B cell (primary cell): ENCODE measurements at regions not wholly inside any gene's neighbourhood (a gene's known extent, or its start where the extent isn't known, plus 50 kb on each side); places are given as distances from the start of the nearest gene placed in this dataset.

Source experiments
- ATAC-seq: fragments of 200-7000 bp; cut with Tn5 transposase; one replicate; pipeline ENCODE4 v1.10.0; 2021; ENCODE audit warnings: low read depth, mild to moderate bottlenecking, moderate number of reproducible peaks, moderate library complexity
- CTCF ChIA-PET: fragments of 350-600 bp; sonication (Branson Sonifier 250); formaldehyde crosslinking; loops from one replicate; lab custom pipeline; 2021; ENCODE audit warnings: antibody characterized with exemption, inconsistent platforms; lab: Charles Lee
- POLR2A ChIA-PET: fragments of 350-600 bp; sonication (Branson Sonifier 250); formaldehyde crosslinking; loops from one replicate; lab custom pipeline; 2021; ENCODE audit warnings: antibody characterized with exemption; lab: Charles Lee
- DNase-seq: peaks from one replicate; pipeline ENCODE4 v3.0.0; 2013
- H2AFZ ChIP-seq: 2 replicates; pipeline ENCODE4 v1.6.1; 2012; ENCODE audit warnings: mild to moderate bottlenecking, low read depth, low read length; ENCODE audit not compliant: insufficient read depth, poor library complexity, severe bottlenecking
- H3K27ac ChIP-seq, 2 donors: 1 replicate in 1 of 2; 2 replicates in 1 of 2; pipeline ENCODE4 v1.5.1; 2012 to 2013; ENCODE audit warnings: low read length in 2 of 2, mild to moderate bottlenecking in 2 of 2, moderate library complexity in 1 of 2
- H3K27me3 ChIP-seq, 4 experiments: fragments of 200-600 bp in 1 of 4; sonication (generic) in 1 of 4; replicated peaks in 1 of 4; 1 replicate in 2 of 4; 2 replicates in 2 of 4; pipeline versions ENCODE4 v1.6.1 to v1.7.0; 2013 to 2016; ENCODE audit warnings: low read length in 3 of 4, mild to moderate bottlenecking in 2 of 4, mixed read lengths in 1 of 4, moderate library complexity in 1 of 4; ENCODE audit not compliant: insufficient read depth in 4 of 4, control insufficient read depth in 3 of 4; ENCODE audit errors: control extremely low read depth in 1 of 4
- H3K36me3 ChIP-seq, 2 experiments: replicated peaks in 1 of 2; 1 replicate in 1 of 2; 2 replicates in 1 of 2; pipeline versions ENCODE4 v1.6.1 to v1.7.1; 2013; ENCODE audit warnings: low read length in 1 of 2; ENCODE audit not compliant: insufficient read depth in 2 of 2, control insufficient read depth in 1 of 2; ENCODE audit errors: control extremely low read depth in 1 of 2, extremely low read depth in 1 of 2
- H3K4me1 ChIP-seq, 2 donors: fragments of 200-600 bp in 1 of 2; sonication (generic) in 1 of 2; 1 replicate in 1 of 2; 2 replicates in 1 of 2; pipeline versions ENCODE4 v1.5.1 to v1.6.1; 2013 to 2017; ENCODE audit warnings: low read length in 2 of 2; ENCODE audit not compliant: control insufficient read depth in 2 of 2, insufficient read depth in 2 of 2
- H3K4me2 ChIP-seq: replicated peaks from 2 replicates; pipeline ENCODE3; 2012; ENCODE audit warnings: mild to moderate bottlenecking, low read depth, low read length; ENCODE audit not compliant: poor library complexity, severe bottlenecking
- H3K4me3 ChIP-seq, 5 experiments: fragments of 200-600 bp in 1 of 5; sonication (generic) in 1 of 5; 1 replicate in 3 of 5; 2 replicates in 2 of 5; pipeline versions ENCODE4 v1.5.1 to v1.7.0; 2011 to 2016; ENCODE audit warnings: low read length in 4 of 5, mild to moderate bottlenecking in 4 of 5, low read depth in 2 of 5, control low read depth in 1 of 5, moderate library complexity in 1 of 5; ENCODE audit not compliant: insufficient read depth in 1 of 5; ENCODE audit errors: control extremely low read depth in 1 of 5, extremely low read depth in 1 of 5
- H3K79me2 ChIP-seq: fragments of 200-600 bp; sonication (generic); one replicate; pipeline ENCODE4 v1.6.0; 2016; ENCODE audit warnings: low read length; ENCODE audit not compliant: control insufficient read depth, insufficient read depth
- H3K9ac ChIP-seq: fragments of 200-600 bp; sonication (generic); 2 replicates; pipeline ENCODE4 v1.6.1; 2017; ENCODE audit warnings: mild to moderate bottlenecking, low read length, moderate library complexity
- H3K9me3 ChIP-seq, 3 donors: one replicate each; pipeline versions ENCODE4 v1.6.1 to v1.7.1; 2013; ENCODE audit warnings: low read length in 2 of 3; ENCODE audit not compliant: control insufficient read depth in 2 of 3, insufficient read depth in 1 of 3; ENCODE audit errors: control extremely low read depth in 1 of 3
- H4K20me1 ChIP-seq: 2 replicates; pipeline ENCODE4 v1.6.0; 2012; ENCODE audit warnings: mild to moderate bottlenecking, low read length; ENCODE audit not compliant: insufficient read depth, control insufficient read depth, poor library complexity, severe bottlenecking
- H3K27ac Mint-ChIP-seq: one replicate; pipeline ENCODE4 v1.8.0; 2021; ENCODE audit warnings: mixed read lengths
- H3K27me3 Mint-ChIP-seq: one replicate; pipeline ENCODE4 v1.8.0; 2021; ENCODE audit warnings: mixed read lengths
- H3K4me1 Mint-ChIP-seq: one replicate; pipeline ENCODE4 v1.8.0; 2021; ENCODE audit warnings: mixed read lengths
- H3K4me3 Mint-ChIP-seq: one replicate; pipeline ENCODE4 v1.8.0; 2021; ENCODE audit warnings: mixed read lengths
- H3K9me3 Mint-ChIP-seq: one replicate; pipeline ENCODE4 v1.8.0; 2022; ENCODE audit warnings: mixed read lengths; ENCODE audit not compliant: insufficient read depth
- EZH2 ChIP-seq: IDR thresholded peaks from 2 replicates; pipeline ENCODE4 v1.6.1; 2012; ENCODE audit warnings: borderline replicate concordance, low read depth, mild to moderate bottlenecking, moderate library complexity, low read length; ENCODE audit not compliant: insufficient read depth, poor library complexity, severe bottlenecking
- WGBS: methylation state at CpG from one replicate; pipeline ENCODE4 v1.1.5; 2013; ENCODE audit warnings: missing lambda C conversion rate; ENCODE audit not compliant: insufficient coverage; 5-methylcytosine and 5-hydroxymethylcytosine counted together
- intact Hi-C: fragments of 100-400 bp; cut with micrococcal nuclease; formaldehyde crosslinking; loops from one replicate; pipeline ENCODE4 v1.10.0; 2022
- TF ChIP-seq, protein P1 (sequence below): fragments of 200-600 bp; IDR thresholded peaks from one replicate; pipeline ENCODE4 v1.8.0; 2022; ENCODE audit warnings: antibody characterized with exemption, mild to moderate bottlenecking

DNA sequence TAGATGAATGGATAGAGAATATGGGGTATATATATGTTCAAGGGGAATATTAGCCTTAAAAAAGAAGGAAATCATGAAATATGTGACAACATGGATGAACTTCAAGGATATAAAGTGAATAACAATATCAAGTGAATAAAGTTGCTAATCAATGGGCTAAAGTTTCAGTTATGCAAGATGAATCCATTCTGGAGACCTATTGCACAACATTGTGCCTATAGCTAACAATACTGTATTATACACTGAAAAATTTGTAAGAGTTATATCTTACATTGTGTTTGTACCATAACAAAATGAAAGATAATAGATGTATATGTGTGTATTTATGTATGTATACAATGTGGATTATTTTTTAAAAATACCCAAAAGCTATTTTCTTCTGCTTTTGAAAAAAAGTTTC, 96.3 kb upstream of the DPYD start:
- H3K27me3 ChIP-seq: no peaks in the 10 kb centered on the region
- ChIA-PET CTCF (no interaction called here), POLR2A (no interaction called here)
- no peaks in the 10 kb centered on the region for H3K9me3 Mint-ChIP-seq
- H2AFZ ChIP-seq: no peak overlapping the region
- intact Hi-C loops: no loop called here
- H3K4me3 Mint-ChIP-seq: no peak overlapping the region
- no peak overlapping the region for H3K9ac ChIP-seq
- peaks cover 3% of the 10 kb centered on the region for H3K27me3 Mint-ChIP-seq
- H3K27ac Mint-ChIP-seq: no peak overlapping the region
- no peaks in the 10 kb centered on the region for H3K36me3 ChIP-seq
- no peaks in the 10 kb centered on the region for H3K9me3 ChIP-seq
- H4K20me1 ChIP-seq: no peaks in the 10 kb centered on the region
- H3K79me2 ChIP-seq: no peaks in the 10 kb centered on the region
- H3K27ac ChIP-seq: no peak overlapping the region
- no peaks in the 10 kb centered on the region for H3K4me1 ChIP-seq
- no peak for TF ChIP-seq EZH2
- ATAC-seq (no peak), DNase-seq (no peak)
- no peak overlapping the region for H3K4me2 ChIP-seq
- H3K4me1 Mint-ChIP-seq: no peaks in the 10 kb centered on the region
- H3K4me3 ChIP-seq: no peak overlapping the region

DNA sequence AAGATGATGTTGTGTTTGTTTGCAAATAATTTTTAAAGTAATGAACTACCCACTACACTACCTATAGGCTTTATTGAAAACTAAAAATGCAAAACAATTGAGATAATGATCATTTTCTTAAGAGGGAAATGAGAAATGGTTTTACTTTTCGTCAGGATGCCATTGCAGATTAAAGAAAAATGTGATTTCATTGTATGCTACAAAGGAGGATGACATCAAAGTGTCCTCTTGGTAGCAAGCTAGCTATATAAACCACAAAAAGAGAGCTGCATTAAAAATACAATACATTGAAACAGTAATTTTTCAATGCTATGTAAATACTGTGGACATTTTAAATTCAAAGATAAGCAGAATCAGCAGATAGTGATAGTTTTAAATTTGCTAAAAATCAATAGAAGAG, 87.5 kb upstream of the DPYD start:
- H3K9me3 ChIP-seq: no peaks in the 10 kb centered on the region
- no peak overlapping the region for H2AFZ ChIP-seq
- Mint-ChIP-seq H3K27me3 (peaks cover 4% of the 10 kb centered on the region), H3K9me3 (no peaks in the 10 kb centered on the region), H3K4me3 (no peak overlapping the region), H3K4me1 (no peaks in the 10 kb centered on the region), H3K27ac (no peak overlapping the region)
- H3K27ac ChIP-seq: no peak overlapping the region
- TF ChIP-seq, protein P1, sequence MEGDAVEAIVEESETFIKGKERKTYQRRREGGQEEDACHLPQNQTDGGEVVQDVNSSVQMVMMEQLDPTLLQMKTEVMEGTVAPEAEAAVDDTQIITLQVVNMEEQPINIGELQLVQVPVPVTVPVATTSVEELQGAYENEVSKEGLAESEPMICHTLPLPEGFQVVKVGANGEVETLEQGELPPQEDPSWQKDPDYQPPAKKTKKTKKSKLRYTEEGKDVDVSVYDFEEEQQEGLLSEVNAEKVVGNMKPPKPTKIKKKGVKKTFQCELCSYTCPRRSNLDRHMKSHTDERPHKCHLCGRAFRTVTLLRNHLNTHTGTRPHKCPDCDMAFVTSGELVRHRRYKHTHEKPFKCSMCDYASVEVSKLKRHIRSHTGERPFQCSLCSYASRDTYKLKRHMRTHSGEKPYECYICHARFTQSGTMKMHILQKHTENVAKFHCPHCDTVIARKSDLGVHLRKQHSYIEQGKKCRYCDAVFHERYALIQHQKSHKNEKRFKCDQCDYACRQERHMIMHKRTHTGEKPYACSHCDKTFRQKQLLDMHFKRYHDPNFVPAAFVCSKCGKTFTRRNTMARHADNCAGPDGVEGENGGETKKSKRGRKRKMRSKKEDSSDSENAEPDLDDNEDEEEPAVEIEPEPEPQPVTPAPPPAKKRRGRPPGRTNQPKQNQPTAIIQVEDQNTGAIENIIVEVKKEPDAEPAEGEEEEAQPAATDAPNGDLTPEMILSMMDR: no peak
- TF ChIP-seq EZH2: no peak
- no peaks in the 10 kb centered on the region for H4K20me1 ChIP-seq
- DNase-seq (no peak), ATAC-seq (no peak)
- no peaks in the 10 kb centered on the region for H3K79me2 ChIP-seq
- ChIA-PET CTCF (no interaction called here), POLR2A (no interaction called here)
- intact Hi-C loops: no loop called here
- no peak overlapping the region for H3K9ac ChIP-seq
- no peak overlapping the region for H3K4me3 ChIP-seq
- no peaks in the 10 kb centered on the region for H3K27me3 ChIP-seq
- 83% methylated on average over 1 of the region's 1 CpG for WGBS
- no peak overlapping the region for H3K4me2 ChIP-seq
- H3K4me1 ChIP-seq: no peaks in the 10 kb centered on the region
- H3K36me3 ChIP-seq: no peaks in the 10 kb centered on the region
